ENCODE measurements at regions not wholly inside any gene's neighbourhood (a gene's known extent, or its start where the extent isn't known, plus 50 kb on each side); places are given as distances from the start of the nearest gene placed in this dataset.

DNA sequence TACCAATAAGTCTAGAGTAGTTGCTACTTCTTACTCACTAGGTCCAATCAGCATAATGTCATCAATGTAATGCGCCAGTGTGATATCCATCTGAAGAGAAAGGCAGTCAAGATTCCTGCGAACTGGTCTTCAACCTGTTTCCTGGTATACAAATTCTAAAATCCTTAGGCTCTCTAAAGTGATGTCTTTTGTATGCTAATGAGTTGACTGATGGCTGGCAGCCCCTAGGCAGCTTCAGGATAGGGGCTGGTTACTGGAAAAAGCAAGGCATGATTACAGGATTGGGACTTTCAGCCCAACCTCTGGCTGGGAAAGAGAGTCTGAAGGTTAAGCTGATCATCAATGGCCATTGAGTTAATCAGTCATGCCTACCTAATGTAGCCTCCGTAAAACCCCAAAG is 250.2 kb upstream of the PTER start:
- TF ChIP-seq RFX5 (IDR thresholded peaks at IDR 0.05; ENCODE audit: low read depth, low read length) (no peak), NFE2L2 (IDR thresholded peaks at IDR 0.05; ENCODE audit: low read depth, low read length) (no peak), MAFK (IDR thresholded peaks at IDR 0.05; ENCODE audit: low read depth, low read length) (no peak), CHD1 (IDR thresholded peaks at IDR 0.05; ENCODE audit: low read depth, low read length) (no peak), RAD21 (IDR thresholded peaks at IDR 0.05; ENCODE audit: low read length) (no peak), RCOR1 (IDR thresholded peaks at IDR 0.05; ENCODE audit: insufficient replicate concordance, low read length) (no peak), BHLHE40 (IDR thresholded peaks at IDR 0.05; ENCODE audit: low read depth, low read length) (no peak), CEBPB (IDR thresholded peaks at IDR 0.05; ENCODE audit: low read depth, low read length) (no peak), SMC3 (IDR thresholded peaks at IDR 0.05; ENCODE audit: low read depth, low read length) (no peak), MXI1 (IDR thresholded peaks at IDR 0.05; ENCODE audit: borderline replicate concordance, low read depth, low read length) (no peak)
- TF ChIP-seq, protein P1, sequence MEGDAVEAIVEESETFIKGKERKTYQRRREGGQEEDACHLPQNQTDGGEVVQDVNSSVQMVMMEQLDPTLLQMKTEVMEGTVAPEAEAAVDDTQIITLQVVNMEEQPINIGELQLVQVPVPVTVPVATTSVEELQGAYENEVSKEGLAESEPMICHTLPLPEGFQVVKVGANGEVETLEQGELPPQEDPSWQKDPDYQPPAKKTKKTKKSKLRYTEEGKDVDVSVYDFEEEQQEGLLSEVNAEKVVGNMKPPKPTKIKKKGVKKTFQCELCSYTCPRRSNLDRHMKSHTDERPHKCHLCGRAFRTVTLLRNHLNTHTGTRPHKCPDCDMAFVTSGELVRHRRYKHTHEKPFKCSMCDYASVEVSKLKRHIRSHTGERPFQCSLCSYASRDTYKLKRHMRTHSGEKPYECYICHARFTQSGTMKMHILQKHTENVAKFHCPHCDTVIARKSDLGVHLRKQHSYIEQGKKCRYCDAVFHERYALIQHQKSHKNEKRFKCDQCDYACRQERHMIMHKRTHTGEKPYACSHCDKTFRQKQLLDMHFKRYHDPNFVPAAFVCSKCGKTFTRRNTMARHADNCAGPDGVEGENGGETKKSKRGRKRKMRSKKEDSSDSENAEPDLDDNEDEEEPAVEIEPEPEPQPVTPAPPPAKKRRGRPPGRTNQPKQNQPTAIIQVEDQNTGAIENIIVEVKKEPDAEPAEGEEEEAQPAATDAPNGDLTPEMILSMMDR (conservative IDR thresholded peaks at IDR 0.05; ENCODE audit: low read depth, low read length) = no peak
- TF ChIP-seq, protein P2, sequence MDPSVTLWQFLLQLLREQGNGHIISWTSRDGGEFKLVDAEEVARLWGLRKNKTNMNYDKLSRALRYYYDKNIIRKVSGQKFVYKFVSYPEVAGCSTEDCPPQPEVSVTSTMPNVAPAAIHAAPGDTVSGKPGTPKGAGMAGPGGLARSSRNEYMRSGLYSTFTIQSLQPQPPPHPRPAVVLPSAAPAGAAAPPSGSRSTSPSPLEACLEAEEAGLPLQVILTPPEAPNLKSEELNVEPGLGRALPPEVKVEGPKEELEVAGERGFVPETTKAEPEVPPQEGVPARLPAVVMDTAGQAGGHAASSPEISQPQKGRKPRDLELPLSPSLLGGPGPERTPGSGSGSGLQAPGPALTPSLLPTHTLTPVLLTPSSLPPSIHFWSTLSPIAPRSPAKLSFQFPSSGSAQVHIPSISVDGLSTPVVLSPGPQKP (IDR thresholded peaks at IDR 0.05; ENCODE audit: borderline replicate concordance, low read depth, low read length) = no peak
- ATAC-seq (ENCODE audit: low read depth) (no peak), DNase-seq (no peak)
- no peak overlapping the region for H3K4ac ChIP-seq (ENCODE audit: low read depth, low read length)
- no peak overlapping the region for H2BK5ac ChIP-seq (ENCODE audit: low read depth, low read length, poor library complexity, severe bottlenecking)
- H3K18ac ChIP-seq (ENCODE audit: low read depth, low read length) = no peak overlapping the region
- intact Hi-C loops (cut with micrococcal nuclease) = no loop called here
- no peak overlapping the region for H4K8ac ChIP-seq (ENCODE audit: low read depth in 2 of 2, low read length in 2 of 2)
- BruUV-seq (replicated peaks) = no TSS peak
- no peaks in the 10 kb centered on the region for H3K9me1 ChIP-seq (ENCODE audit: insufficient read depth, low read length)
- H3K79me1 ChIP-seq (ENCODE audit: low read depth in 1 of 2, low read length in 2 of 2) = no peaks in the 10 kb centered on the region
- H3K9me3 ChIP-seq (ENCODE audit: control insufficient read depth, insufficient read depth, low read length) = peaks cover 25% of the 10 kb centered on the region
- no peaks in the 10 kb centered on the region for H3K36me3 ChIP-seq (ENCODE audit: control insufficient read depth, insufficient read depth, low read length)
- H3K56ac ChIP-seq (ENCODE audit: extremely low read depth, insufficient read depth, low read length) = no peak overlapping the region
- H2AK5ac ChIP-seq (ENCODE audit: low read depth, low read length) = no peak overlapping the region
- no peak overlapping the region for H2BK15ac ChIP-seq (ENCODE audit: low read depth, low read length)
- H4K20me1 ChIP-seq (ENCODE audit: insufficient read depth, low read length) = no peaks in the 10 kb centered on the region
- no peak overlapping the region for H3K9ac ChIP-seq (ENCODE audit: low read depth, low read length)
- no peaks in the 10 kb centered on the region for H3K27me3 ChIP-seq (ENCODE audit: control insufficient read depth, insufficient read depth, low read length)
- WGBS, 2 experiments (ENCODE audit: extremely low coverage in 2 of 2, insufficient read length in 1 of 2) = no CpG with 5 or more reads among the region's 3 CpGs
- no peak overlapping the region for H4K91ac ChIP-seq (ENCODE audit: insufficient read depth, low read depth, low read length)
- in situ Hi-C loops (cut with MboI; ENCODE audit: low sequenced_read_pairs) = no loop called here
- H3K23ac ChIP-seq (ENCODE audit: low read depth, low read length) = no peak overlapping the region
- no peak overlapping the region for H3K27ac ChIP-seq (ENCODE audit: insufficient read depth, low read length)
- no peak overlapping the region for H2BK120ac ChIP-seq (ENCODE audit: low read depth, low read length)
- no peak overlapping the region for H2AK9ac ChIP-seq (replicated peaks; ENCODE audit: low read depth, low read length, poor library complexity)
- CTCF ChIA-PET = no interaction called here
- no peak overlapping the region for H3K14ac ChIP-seq (replicated peaks; ENCODE audit: low read depth, low read length)
- POLR2A ChIA-PET (ENCODE audit: unreplicated experiment) = no interaction called here
- dilution Hi-C loops (cut with HindIII; ENCODE audit: low sequenced_read_pairs, unreplicated experiment) = no loop called here
- H4K5ac ChIP-seq (ENCODE audit: low read depth, low read length) = no peak overlapping the region
- no peaks in the 10 kb centered on the region for H3K4me1 ChIP-seq (ENCODE audit: control insufficient read depth, insufficient read depth, low read length)
- H2BK20ac ChIP-seq (ENCODE audit: low read depth, low read length) = no peak overlapping the region
- H2AFZ ChIP-seq (replicated peaks; ENCODE audit: low read length, poor library complexity) = no peak overlapping the region
- no peak overlapping the region for H3K4me3 ChIP-seq (ENCODE audit: insufficient read depth, low read depth, low read length)
- H3K4me2 ChIP-seq (ENCODE audit: low read depth, low read length) = no peak overlapping the region

Data from IMR-90 (cell line).